Renal cortex interstitium (tissue), 11 donors: ENCODE measurements at regions not wholly inside any gene's neighbourhood (a gene's known extent, or its start where the extent isn't known, plus 50 kb on each side); places are given as distances from the start of the nearest gene placed in this dataset.
A peak's percentile ranks its signal among the peaks of the same experiment; 100 is the strongest.
"Not testable (repeated sequence)": the region's sequence is repeated elsewhere in the genome, so short reads cannot be mapped to it uniquely, and the experiment has no call there.

Source experiments
- DNase-seq, 11 donors: peaks; one replicate each; pipeline ENCODE4 v3.0.0-alpha.2; 2013; ENCODE audit warnings: low read depth in 9 of 11, low spot score in 4 of 11; ENCODE audit errors: extremely low read depth in 1 of 11

- DNase-seq: not testable (repeated sequence)
Measured at GRCh38 chr4:15206526-15206925, 204.2 kb downstream of the CPEB2 start.

GRCh38 chr4:15213302-15213970, 211.2 kb downstream of the CPEB2 start:
- no peak for DNase-seq

GRCh38 chr4:15215109-15215508, 212.7 kb upstream of the C1QTNF7 start:
- DNase-seq: no peak

GRCh38 chr4:15226203-15226602, 201.6 kb upstream of the C1QTNF7 start:
- DNase-seq: no peak

GRCh38 chr4:15231265-15232091, 196.4 kb upstream of the C1QTNF7 start:
- peak; percentile 56 to 81 (median 73) for DNase-seq

- peak in 1 of 11 donors; percentile 25 for DNase-seq
Measured at GRCh38 chr4:15232366-15233263, 195.2 kb upstream of the C1QTNF7 start.

GRCh38 chr4:15233264-15233597, 194.6 kb upstream of the C1QTNF7 start:
- DNase-seq: no peak

GRCh38 chr4:15233626-15234025, 194.2 kb upstream of the C1QTNF7 start:
- DNase-seq: no peak

GRCh38 chr4:15234116-15234855, 193.5 kb upstream of the C1QTNF7 start:
- no peak for DNase-seq

- peak in 7 of 11 donors; percentile 42 to 84 (median 60) for DNase-seq
Measured at GRCh38 chr4:15234856-15235126, 193.0 kb upstream of the C1QTNF7 start.

- no peak for DNase-seq
Measured at GRCh38 chr4:15235135-15235534, 192.7 kb upstream of the C1QTNF7 start.

GRCh38 chr4:15237648-15238230, 190.1 kb upstream of the C1QTNF7 start:
- DNase-seq: no peak

- DNase-seq: peak in 1 of 11 donors; percentile 37
Measured at GRCh38 chr4:15238720-15239119, 189.1 kb upstream of the C1QTNF7 start.

GRCh38 chr4:15239866-15240265, 188.0 kb upstream of the C1QTNF7 start:
- DNase-seq: peak in 1 of 11 donors; percentile 38

GRCh38 chr4:15240764-15241163, 187.1 kb upstream of the C1QTNF7 start:
- DNase-seq: no peak

GRCh38 chr4:15242021-15242420, 185.8 kb upstream of the C1QTNF7 start:
- no peak for DNase-seq

GRCh38 chr4:15244354-15244753, 183.5 kb upstream of the C1QTNF7 start:
- no peak for DNase-seq

- DNase-seq: no peak
Measured at GRCh38 chr4:15245006-15245530, 182.8 kb upstream of the C1QTNF7 start.

- no peak for DNase-seq
Measured at GRCh38 chr4:15250021-15250441, 177.8 kb upstream of the C1QTNF7 start.
